GM19463 (cell line): ENCODE measurements at regions not wholly inside any gene's neighbourhood (a gene's known extent, or its start where the extent isn't known, plus 50 kb on each side); places are given as distances from the start of the nearest gene placed in this dataset.

Experiments
- ATAC-seq: cut with Tn5 transposase; IDR thresholded peaks from one replicate; pipeline ENCODE4 v1.9.1; 2021; ENCODE audit warnings: mild to moderate bottlenecking, moderate library complexity; ENCODE audit not compliant: unreplicated experiment

GRCh38 chr4:16959305-16959704 lies 60.9 kb upstream of the LDB2 start:
- ATAC-seq: no peak

- no peak for ATAC-seq
These were observed 54.6 kb upstream of the LDB2 start for GRCh38 chr4:16952896-16953630.

- no peak for ATAC-seq
These were observed 54.0 kb upstream of the LDB2 start for GRCh38 chr4:16952462-16952871.
